SK-N-SH treated with all-trans-retinoic acid at 6 μM for 48 hours (cell line): ENCODE measurements at regions not wholly inside any gene's neighbourhood (a gene's known extent, or its start where the extent isn't known, plus 50 kb on each side); places are given as distances from the start of the nearest gene placed in this dataset.

Source experiments
- ATAC-seq: fragments of 200-7000 bp; cut with Tn5 transposase; 3 replicates; pipeline ENCODE4 v1.9.1; 2020; ENCODE audit warnings: mild to moderate bottlenecking, moderate library complexity
- ARNTL ChIP-seq: fragments of 450-650 bp; formaldehyde crosslinking; IDR thresholded peaks from 2 replicates; pipeline ENCODE4 v1.5.0; 2020; ENCODE audit warnings: low read depth, mild to moderate bottlenecking, moderate library complexity, borderline replicate concordance
- BACH2 ChIP-seq: fragments of 250-450 bp; sonication (Bioruptor Pico); IDR thresholded peaks from 2 replicates; pipeline ENCODE4 v1.9.0; 2021; ENCODE audit warnings: mild to moderate bottlenecking, borderline replicate concordance
- CSRNP3 ChIP-seq: fragments of 250-450 bp; sonication (Bioruptor Pico); IDR thresholded peaks from 2 replicates; pipeline ENCODE4 v1.5.1; 2021; ENCODE audit warnings: mild to moderate bottlenecking, moderate library complexity
- ESRRG ChIP-seq: fragments of 250-450 bp; sonication (Bioruptor Pico); IDR thresholded peaks from 2 replicates; pipeline ENCODE4 v1.6.1; 2021; ENCODE audit warnings: mild to moderate bottlenecking
- ISL1 ChIP-seq: fragments of 250-450 bp; sonication (Bioruptor Pico); IDR thresholded peaks from 2 replicates; pipeline ENCODE4 v2.1.2; 2022; ENCODE audit warnings: mild to moderate bottlenecking, moderate library complexity
- OSR1 ChIP-seq: fragments of 250-450 bp; sonication (Bioruptor Pico); IDR thresholded peaks from 2 replicates; pipeline ENCODE4 v1.8.0; 2022; ENCODE audit warnings: moderate library complexity, mild to moderate bottlenecking, inconsistent platforms
- PPARA ChIP-seq: fragments of 250-450 bp; sonication (Bioruptor Pico); IDR thresholded peaks from 2 replicates; pipeline ENCODE4 v1.5.0; 2020; ENCODE audit warnings: mild to moderate bottlenecking, borderline replicate concordance
- SNAI2 ChIP-seq: fragments of 250-450 bp; sonication (Bioruptor Pico); IDR thresholded peaks from 2 replicates; pipeline ENCODE4 v1.5.0; 2020; ENCODE audit warnings: mild to moderate bottlenecking, moderate library complexity
- TSHZ2 ChIP-seq: fragments of 250-450 bp; sonication (Bioruptor Pico); IDR thresholded peaks from 2 replicates; pipeline ENCODE4 v1.5.0; 2020; ENCODE audit warnings: mild to moderate bottlenecking, moderate library complexity
- ZFP3 ChIP-seq: fragments of 250-450 bp; sonication (Bioruptor Pico); IDR thresholded peaks from 2 replicates; pipeline ENCODE4 v1.5.0; 2020; ENCODE audit warnings: mild to moderate bottlenecking, moderate library complexity
- ZNF565 ChIP-seq: fragments of 450-650 bp; formaldehyde crosslinking; conservative IDR thresholded peaks from 2 replicates; pipeline ENCODE4 v1.5.0; 2020; ENCODE audit warnings: low read depth, mild to moderate bottlenecking, moderate library complexity
- ZNF70 ChIP-seq: fragments of 450-650 bp; formaldehyde crosslinking; IDR thresholded peaks from 2 replicates; pipeline ENCODE4 v1.5.0; 2020; ENCODE audit warnings: mild to moderate bottlenecking, moderate library complexity
- ZNF8 ChIP-seq: fragments of 450-650 bp; formaldehyde crosslinking; IDR thresholded peaks from 2 replicates; pipeline ENCODE4 v1.5.0; 2020; ENCODE audit warnings: mild to moderate bottlenecking, moderate library complexity
- TF ChIP-seq, protein P1 (sequence below): fragments of 250-450 bp; sonication (Bioruptor Pico); IDR thresholded peaks from 2 replicates; pipeline ENCODE4 v1.8.0; 2020; ENCODE audit warnings: mild to moderate bottlenecking, moderate library complexity, borderline replicate concordance
- TF ChIP-seq, protein P2 (sequence below): fragments of 250-450 bp; sonication (Bioruptor Pico); IDR thresholded peaks from 2 replicates; pipeline ENCODE4 v1.8.0; 2021; ENCODE audit warnings: low read depth, mild to moderate bottlenecking, moderate library complexity, borderline replicate concordance
- TF ChIP-seq, protein P3 (sequence below): fragments of 250-450 bp; sonication (Bioruptor Pico); IDR thresholded peaks from 2 replicates; pipeline ENCODE4 v1.5.1; 2020; ENCODE audit warnings: low read depth, mild to moderate bottlenecking, moderate library complexity

DNA sequence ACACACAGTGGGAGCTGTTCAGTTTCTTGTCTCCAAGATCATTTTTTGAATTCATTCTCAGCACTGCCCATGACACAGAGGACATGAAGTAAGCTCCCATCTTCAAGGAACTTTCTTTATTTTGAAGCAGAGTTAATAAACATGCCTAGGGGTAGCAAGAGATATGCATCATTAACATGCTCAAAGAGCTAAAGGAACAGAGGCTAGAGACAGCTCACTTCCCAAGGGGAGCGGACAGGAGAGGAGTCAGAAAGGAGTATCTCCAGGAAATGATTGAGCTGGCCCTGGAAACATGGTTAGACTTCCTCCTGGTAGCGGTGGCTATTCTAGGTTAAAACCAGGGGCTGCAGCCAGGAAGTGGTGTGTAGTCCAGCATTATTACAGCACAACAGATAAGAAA lies 135.9 kb downstream of the GPAM start:
- TF ChIP-seq ISL1 (CRISPR knock-in tag) (no peak), OSR1 (CRISPR knock-in tag) (no peak), PPARA (CRISPR knock-in tag) (no peak), ZFP3 (CRISPR knock-in tag) (no peak), TSHZ2 (CRISPR knock-in tag) (no peak), ZNF70 (no peak)
- TF ChIP-seq, protein P1, sequence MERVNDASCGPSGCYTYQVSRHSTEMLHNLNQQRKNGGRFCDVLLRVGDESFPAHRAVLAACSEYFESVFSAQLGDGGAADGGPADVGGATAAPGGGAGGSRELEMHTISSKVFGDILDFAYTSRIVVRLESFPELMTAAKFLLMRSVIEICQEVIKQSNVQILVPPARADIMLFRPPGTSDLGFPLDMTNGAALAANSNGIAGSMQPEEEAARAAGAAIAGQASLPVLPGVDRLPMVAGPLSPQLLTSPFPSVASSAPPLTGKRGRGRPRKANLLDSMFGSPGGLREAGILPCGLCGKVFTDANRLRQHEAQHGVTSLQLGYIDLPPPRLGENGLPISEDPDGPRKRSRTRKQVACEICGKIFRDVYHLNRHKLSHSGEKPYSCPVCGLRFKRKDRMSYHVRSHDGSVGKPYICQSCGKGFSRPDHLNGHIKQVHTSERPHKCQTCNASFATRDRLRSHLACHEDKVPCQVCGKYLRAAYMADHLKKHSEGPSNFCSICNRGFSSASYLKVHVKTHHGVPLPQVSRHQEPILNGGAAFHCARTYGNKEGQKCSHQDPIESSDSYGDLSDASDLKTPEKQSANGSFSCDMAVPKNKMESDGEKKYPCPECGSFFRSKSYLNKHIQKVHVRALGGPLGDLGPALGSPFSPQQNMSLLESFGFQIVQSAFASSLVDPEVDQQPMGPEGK (CRISPR knock-in tag), result no peak
- ATAC-seq, result no peak

DNA sequence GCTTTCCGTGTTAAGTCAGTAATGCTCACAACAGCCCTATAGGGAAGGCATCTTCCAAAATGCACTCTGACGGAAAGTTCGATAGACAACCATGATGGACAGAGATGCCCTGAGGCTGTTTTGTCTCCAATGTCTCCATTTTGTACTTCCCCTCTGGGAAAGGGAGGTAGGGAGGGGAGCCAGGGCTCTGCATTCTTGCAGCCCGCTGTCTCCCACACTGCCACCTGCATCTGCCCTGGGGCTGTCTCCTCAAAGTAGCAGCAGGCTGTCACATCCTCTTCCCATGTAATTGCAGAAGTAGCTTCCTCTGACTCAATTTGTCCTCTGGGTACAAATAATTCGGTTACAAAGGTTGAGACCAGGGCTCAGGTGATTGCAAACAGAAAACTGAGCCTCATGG lies 131.4 kb downstream of the GPAM start:
- TF ChIP-seq CSRNP3 (CRISPR knock-in tag) (no peak), BACH2 (CRISPR knock-in tag) (no peak), ESRRG (CRISPR knock-in tag) (no peak)
- ATAC-seq, result no peak

GRCh38 chr10:112053895-112054294 lies 129.7 kb downstream of the GPAM start:
- ATAC-seq, result no peak
- TF ChIP-seq ZFP3 (CRISPR knock-in tag) (no peak), SNAI2 (no peak), ZNF565 (no peak)

- ATAC-seq, result no peak
- TF ChIP-seq, protein P2, sequence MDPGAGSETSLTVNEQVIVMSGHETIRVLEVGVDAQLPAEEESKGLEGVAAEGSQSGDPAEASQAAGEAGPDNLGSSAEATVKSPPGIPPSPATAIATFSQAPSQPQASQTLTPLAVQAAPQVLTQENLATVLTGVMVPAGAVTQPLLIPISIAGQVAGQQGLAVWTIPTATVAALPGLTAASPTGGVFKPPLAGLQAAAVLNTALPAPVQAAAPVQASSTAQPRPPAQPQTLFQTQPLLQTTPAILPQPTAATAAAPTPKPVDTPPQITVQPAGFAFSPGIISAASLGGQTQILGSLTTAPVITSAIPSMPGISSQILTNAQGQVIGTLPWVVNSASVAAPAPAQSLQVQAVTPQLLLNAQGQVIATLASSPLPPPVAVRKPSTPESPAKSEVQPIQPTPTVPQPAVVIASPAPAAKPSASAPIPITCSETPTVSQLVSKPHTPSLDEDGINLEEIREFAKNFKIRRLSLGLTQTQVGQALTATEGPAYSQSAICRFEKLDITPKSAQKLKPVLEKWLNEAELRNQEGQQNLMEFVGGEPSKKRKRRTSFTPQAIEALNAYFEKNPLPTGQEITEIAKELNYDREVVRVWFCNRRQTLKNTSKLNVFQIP (CRISPR knock-in tag), result no peak
- TF ChIP-seq ESRRG (CRISPR knock-in tag), result no peak
- TF ChIP-seq ARNTL (CRISPR knock-in tag), result no peak
- no peak for TF ChIP-seq ZNF565
- TF ChIP-seq ZNF8 (CRISPR knock-in tag), result no peak
- TF ChIP-seq, protein P1 (CRISPR knock-in tag), result no peak
- TF ChIP-seq, protein P3, sequence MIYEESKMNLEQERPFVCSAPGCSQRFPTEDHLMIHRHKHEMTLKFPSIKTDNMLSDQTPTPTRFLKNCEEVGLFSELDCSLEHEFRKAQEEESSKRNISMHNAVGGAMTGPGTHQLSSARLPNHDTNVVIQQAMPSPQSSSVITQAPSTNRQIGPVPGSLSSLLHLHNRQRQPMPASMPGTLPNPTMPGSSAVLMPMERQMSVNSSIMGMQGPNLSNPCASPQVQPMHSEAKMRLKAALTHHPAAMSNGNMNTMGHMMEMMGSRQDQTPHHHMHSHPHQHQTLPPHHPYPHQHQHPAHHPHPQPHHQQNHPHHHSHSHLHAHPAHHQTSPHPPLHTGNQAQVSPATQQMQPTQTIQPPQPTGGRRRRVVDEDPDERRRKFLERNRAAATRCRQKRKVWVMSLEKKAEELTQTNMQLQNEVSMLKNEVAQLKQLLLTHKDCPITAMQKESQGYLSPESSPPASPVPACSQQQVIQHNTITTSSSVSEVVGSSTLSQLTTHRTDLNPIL (CRISPR knock-in tag), result no peak
- no peak for TF ChIP-seq CSRNP3 (CRISPR knock-in tag)
- no peak for TF ChIP-seq ZNF70
These were observed 129.0 kb downstream of the GPAM start for GRCh38 chr10:112054516-112054915.
